ENCODE measurements at regions not wholly inside any gene's neighbourhood (a gene's known extent, or its start where the extent isn't known, plus 50 kb on each side); places are given as distances from the start of the nearest gene placed in this dataset.

DNA sequence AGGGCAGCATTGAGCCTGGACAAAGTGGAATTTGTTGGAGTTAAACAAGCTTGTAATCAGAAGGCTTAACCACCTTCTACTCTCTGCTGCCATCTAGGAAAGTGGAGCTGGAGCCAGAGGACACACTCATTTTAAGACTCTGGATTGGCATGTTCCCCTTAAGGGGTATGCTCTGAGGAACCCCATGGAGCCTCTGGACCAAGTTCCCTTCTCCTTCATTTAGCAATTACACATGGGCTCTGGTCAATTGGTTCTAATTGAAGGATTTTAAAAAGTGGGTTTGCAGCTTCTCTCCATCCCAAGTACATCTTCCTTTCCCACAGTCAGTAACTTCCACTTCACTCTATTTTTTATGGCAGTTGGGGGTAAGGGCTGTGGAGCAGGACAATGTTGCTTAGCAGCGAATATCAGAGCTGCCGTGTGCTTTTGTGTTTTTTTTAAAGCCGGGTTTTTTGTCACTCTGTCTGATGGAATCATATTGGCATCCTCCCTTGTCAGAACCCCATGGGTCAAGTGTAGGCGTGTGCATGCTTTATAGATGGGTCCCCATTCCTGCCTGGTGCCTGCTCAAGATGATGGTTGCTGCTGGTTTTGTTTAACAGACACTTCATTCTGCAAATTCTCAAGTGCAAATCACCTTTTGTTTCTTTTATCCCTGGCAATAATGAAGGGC is 330.7 kb upstream of the ADAMTSL1 start:
- Mint-ChIP-seq H3K27ac (no peak overlapping the region), H3K9me3 (no peaks in the 10 kb centered on the region), H3K36me3 (no peaks in the 10 kb centered on the region), H3K4me3 (no peak overlapping the region), H3K4me1 (no peaks in the 10 kb centered on the region)
- no peak for DNase-seq (ENCODE audit: low spot score in 2 of 2)
- ATAC-seq: no peak

GRCh38 chr9:18146329-18146728 is 327.6 kb upstream of the ADAMTSL1 start:
- Mint-ChIP-seq H3K4me1 (no peaks in the 10 kb centered on the region), H3K4me3 (no peak overlapping the region), H3K36me3 (no peaks in the 10 kb centered on the region), H3K27ac (no peak overlapping the region), H3K9me3 (peaks cover 11% of the 10 kb centered on the region)
- ATAC-seq (no peak), DNase-seq (ENCODE audit: low spot score in 2 of 2) (no peak)

DNA sequence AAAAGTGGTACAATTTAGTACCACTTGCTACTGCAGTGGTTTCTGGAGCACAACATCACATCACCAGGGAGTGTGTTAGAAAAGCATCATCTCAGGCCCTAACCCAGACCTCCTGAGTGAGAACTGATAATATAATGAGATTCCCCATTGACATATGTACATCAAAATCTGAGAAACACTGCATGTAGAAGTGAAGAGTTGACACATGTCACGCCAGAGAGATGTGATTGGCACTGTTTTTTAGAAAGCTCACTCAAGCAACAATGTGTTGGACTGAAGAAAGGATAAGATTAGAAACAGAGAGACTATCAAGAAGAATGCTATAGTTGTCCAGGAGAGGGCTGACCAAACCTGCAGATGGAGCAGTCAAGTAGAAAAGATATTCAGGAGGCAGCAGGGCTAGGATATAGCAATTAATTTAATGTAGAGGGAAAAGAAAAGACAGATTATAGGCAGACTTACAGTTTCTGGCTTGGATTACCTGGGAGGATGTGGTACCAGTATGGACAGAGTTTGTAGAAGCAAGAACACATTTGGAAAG is 324.4 kb upstream of the ADAMTSL1 start:
- no peaks in the 10 kb centered on the region for H3K4me1 Mint-ChIP-seq
- no peak for ATAC-seq
- H3K36me3 Mint-ChIP-seq: no peaks in the 10 kb centered on the region

GRCh38 chr9:18154661-18155060 is 319.3 kb upstream of the ADAMTSL1 start:
- Mint-ChIP-seq H3K4me1 (no peaks in the 10 kb centered on the region), H3K36me3 (no peaks in the 10 kb centered on the region), H3K9me3 (peaks cover 15% of the 10 kb centered on the region), H3K4me3 (no peak overlapping the region), H3K27ac (no peak overlapping the region)
- ATAC-seq: no peak
- no peak for DNase-seq (ENCODE audit: low spot score in 2 of 2)

More for the DNA sequence above, 324.4 kb upstream of the ADAMTSL1 start:
- Mint-ChIP-seq H3K9me3 (peaks cover 11% of the 10 kb centered on the region), H3K27ac (no peak overlapping the region), H3K4me3 (no peak overlapping the region)
- DNase-seq (ENCODE audit: low spot score in 2 of 2): no peak

DNA sequence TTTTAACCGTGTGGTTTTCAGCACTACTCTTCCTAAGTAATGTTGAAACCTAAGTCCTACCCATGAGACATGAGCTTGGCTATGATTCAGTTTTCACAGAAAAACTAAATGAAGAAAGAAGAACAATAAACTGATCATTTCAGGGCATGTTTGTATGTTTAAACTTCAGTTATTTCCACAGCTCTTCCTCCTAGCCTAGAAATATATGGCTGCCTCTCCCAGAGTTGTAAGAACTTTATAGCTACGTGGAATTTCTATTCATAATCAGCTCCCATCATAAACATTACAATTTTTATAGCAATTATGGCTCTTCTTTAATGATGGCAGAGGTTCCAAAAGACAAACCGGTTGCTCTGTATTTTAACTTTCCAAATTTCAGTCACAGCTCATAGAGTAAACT is 314.7 kb upstream of the ADAMTSL1 start:
- no peak for DNase-seq (ENCODE audit: low spot score in 2 of 2)
- no peak overlapping the region for H3K4me3 Mint-ChIP-seq
- no peak for ATAC-seq
- no peaks in the 10 kb centered on the region for H3K36me3 Mint-ChIP-seq
- no peaks in the 10 kb centered on the region for H3K4me1 Mint-ChIP-seq
- no peak overlapping the region for H3K27ac Mint-ChIP-seq
- peaks cover 7% of the 10 kb centered on the region for H3K9me3 Mint-ChIP-seq

GRCh38 chr9:18163146-18163545 is 310.8 kb upstream of the ADAMTSL1 start:
- ATAC-seq (no peak), DNase-seq (ENCODE audit: low spot score in 2 of 2) (no peak)
- no peaks in the 10 kb centered on the region for H3K4me1 Mint-ChIP-seq
- H3K9me3 Mint-ChIP-seq: peaks cover 2% of the 10 kb centered on the region
- H3K27ac Mint-ChIP-seq: no peak overlapping the region
- no peak overlapping the region for H3K4me3 Mint-ChIP-seq
- H3K36me3 Mint-ChIP-seq: no peaks in the 10 kb centered on the region

- H3K4me1 Mint-ChIP-seq: no peaks in the 10 kb centered on the region
- DNase-seq (ENCODE audit: low spot score in 2 of 2) (no peak), ATAC-seq (no peak)
- no peak overlapping the region for H3K27ac Mint-ChIP-seq
- H3K9me3 Mint-ChIP-seq: no peaks in the 10 kb centered on the region
- H3K36me3 Mint-ChIP-seq: no peaks in the 10 kb centered on the region
- no peak overlapping the region for H3K4me3 Mint-ChIP-seq
Measured at GRCh38 chr9:18167733-18168132, 306.2 kb upstream of the ADAMTSL1 start.

GRCh38 chr9:18173923-18174322 is 300.0 kb upstream of the ADAMTSL1 start:
- ATAC-seq (no peak), DNase-seq (ENCODE audit: low spot score in 2 of 2) (no peak)
- Mint-ChIP-seq H3K9me3 (peaks cover 4% of the 10 kb centered on the region), H3K4me1 (no peaks in the 10 kb centered on the region), H3K36me3 (no peaks in the 10 kb centered on the region), H3K27ac (no peak overlapping the region), H3K4me3 (no peak overlapping the region)

- Mint-ChIP-seq H3K4me3 (no peak overlapping the region), H3K4me1 (no peaks in the 10 kb centered on the region), H3K36me3 (no peaks in the 10 kb centered on the region), H3K27ac (no peak overlapping the region), H3K9me3 (peaks cover 3% of the 10 kb centered on the region)
- ATAC-seq: no peak
- DNase-seq (ENCODE audit: low spot score in 2 of 2): no peak
Measured at GRCh38 chr9:18182636-18183035, 291.3 kb upstream of the ADAMTSL1 start.

GRCh38 chr9:18183974-18184373 is 290.0 kb upstream of the ADAMTSL1 start:
- no peak for ATAC-seq
- no peaks in the 10 kb centered on the region for H3K9me3 Mint-ChIP-seq
- no peaks in the 10 kb centered on the region for H3K4me1 Mint-ChIP-seq
- no peaks in the 10 kb centered on the region for H3K36me3 Mint-ChIP-seq
- DNase-seq (ENCODE audit: low spot score in 2 of 2): no peak
- H3K27ac Mint-ChIP-seq: no peak overlapping the region
- H3K4me3 Mint-ChIP-seq: no peak overlapping the region

DNA sequence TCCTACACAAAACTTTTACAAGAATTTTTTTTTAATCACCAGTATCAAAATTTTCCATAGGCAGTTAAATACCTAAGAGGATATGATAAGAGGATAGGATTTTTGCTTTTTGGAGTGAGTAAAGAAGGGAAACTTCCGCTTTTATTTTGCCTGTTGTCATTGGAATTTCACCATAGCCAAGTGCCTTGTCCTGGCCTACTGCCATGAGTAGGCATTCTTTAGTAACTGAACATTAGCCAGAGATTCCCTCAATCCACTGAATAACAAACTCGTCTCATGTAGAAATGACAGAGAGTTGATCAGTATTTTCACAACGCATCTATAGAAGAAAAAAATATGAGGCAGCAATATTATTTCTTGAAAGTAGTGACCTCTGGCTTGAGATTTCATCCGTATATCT is 289.6 kb upstream of the ADAMTSL1 start:
- Mint-ChIP-seq H3K36me3 (no peaks in the 10 kb centered on the region), H3K9me3 (no peaks in the 10 kb centered on the region), H3K4me3 (no peak overlapping the region), H3K4me1 (no peaks in the 10 kb centered on the region), H3K27ac (no peak overlapping the region)
- no peak for DNase-seq (ENCODE audit: low spot score in 2 of 2)
- ATAC-seq: no peak

GRCh38 chr9:18185196-18185595 is 288.8 kb upstream of the ADAMTSL1 start:
- Mint-ChIP-seq H3K27ac (no peak overlapping the region), H3K4me1 (no peaks in the 10 kb centered on the region), H3K9me3 (no peaks in the 10 kb centered on the region), H3K36me3 (no peaks in the 10 kb centered on the region), H3K4me3 (no peak overlapping the region)
- no peak for ATAC-seq
- DNase-seq (ENCODE audit: low spot score in 2 of 2): no peak

GRCh38 chr9:18188971-18189370 is 285.0 kb upstream of the ADAMTSL1 start:
- H3K9me3 Mint-ChIP-seq: no peaks in the 10 kb centered on the region
- no peak overlapping the region for H3K4me3 Mint-ChIP-seq
- DNase-seq (ENCODE audit: low spot score in 2 of 2) (no peak), ATAC-seq (no peak)
- no peak overlapping the region for H3K27ac Mint-ChIP-seq
- H3K4me1 Mint-ChIP-seq: no peaks in the 10 kb centered on the region
- H3K36me3 Mint-ChIP-seq: no peaks in the 10 kb centered on the region

GRCh38 chr9:18189871-18190670 is 283.9 kb upstream of the ADAMTSL1 start:
- ATAC-seq (no peak), DNase-seq (ENCODE audit: low spot score in 2 of 2) (no peak)
- no peak overlapping the region for H3K27ac Mint-ChIP-seq
- H3K4me3 Mint-ChIP-seq: no peak overlapping the region
- no peaks in the 10 kb centered on the region for H3K36me3 Mint-ChIP-seq
- H3K9me3 Mint-ChIP-seq: no peaks in the 10 kb centered on the region
- no peaks in the 10 kb centered on the region for H3K4me1 Mint-ChIP-seq

DNA sequence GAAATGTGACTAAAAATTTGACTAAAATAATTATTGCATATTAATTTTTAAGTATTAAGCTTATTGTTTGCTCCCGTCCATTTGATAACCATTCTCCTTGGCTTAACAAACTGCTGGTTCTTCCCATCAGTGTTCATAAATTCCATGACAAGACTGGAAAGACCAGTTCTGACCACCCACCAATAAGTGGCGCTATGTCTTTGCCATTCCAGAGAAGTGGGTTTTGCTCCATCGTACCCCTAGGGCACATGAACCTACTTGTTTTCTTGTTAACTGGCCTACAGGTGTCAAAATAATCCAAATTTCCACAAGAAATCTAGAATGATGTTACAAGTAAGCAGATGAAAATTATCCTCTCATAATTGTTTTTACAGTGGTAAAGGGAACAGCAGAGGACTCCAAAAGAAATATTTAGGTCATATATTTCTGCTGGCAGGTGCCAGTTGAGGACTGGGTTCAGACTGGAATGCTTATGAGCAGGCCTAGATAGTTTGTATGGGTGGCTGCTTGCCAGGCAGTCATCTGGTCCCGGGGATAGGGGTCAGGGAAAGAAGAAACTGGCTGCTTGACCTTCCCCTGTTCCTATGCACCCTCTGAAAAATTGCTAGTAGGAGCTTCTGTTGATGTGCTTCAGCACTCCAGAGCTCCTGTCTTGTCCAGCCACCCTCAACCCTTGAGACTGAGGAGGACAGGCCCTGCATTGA is 283.1 kb upstream of the ADAMTSL1 start:
- DNase-seq (ENCODE audit: low spot score in 2 of 2): no peak
- Mint-ChIP-seq H3K4me3 (no peak overlapping the region), H3K9me3 (no peaks in the 10 kb centered on the region), H3K27ac (no peak overlapping the region), H3K36me3 (no peaks in the 10 kb centered on the region), H3K4me1 (no peaks in the 10 kb centered on the region)
- ATAC-seq: no peak

Data from stimulated activated effector memory CD8-positive, alpha-beta T cell treated with anti-CD3 and anti-CD28 coated beads, Interleukin-12 subunit alpha, Interleukin-12 subunit beta, amount 100 ng/mL, for 72 hours (primary cell).